ENCODE measurements at regions not wholly inside any gene's neighbourhood (a gene's known extent, or its start where the extent isn't known, plus 50 kb on each side); places are given as distances from the start of the nearest gene placed in this dataset.
"Not testable (repeated sequence)": the region's sequence is repeated elsewhere in the genome, so short reads cannot be mapped to it uniquely, and the experiment has no call there.

GRCh38 chr6:153488267-153488666 is 357.2 kb upstream of the RGS17 start:
- Histone ChIP-seq H3K4me1 (ENCODE audit: control insufficient read depth, insufficient read depth, low read length) (no peaks in the 10 kb centered on the region), H3K9me3 (ENCODE audit: control insufficient read depth, low read length) (no peaks in the 10 kb centered on the region), H3K27me3 (ENCODE audit: control insufficient read depth, insufficient read depth) (no peaks in the 10 kb centered on the region), H3K4me3 (ENCODE audit: low read length) (no peak overlapping the region), H3K27ac (ENCODE audit: low read length) (no peak overlapping the region)
- ATAC-seq = no peak
- WGBS = 93% methylated on average over 1 of the region's 1 CpG
- no peak for DNase-seq
- intact Hi-C loops (cut with DNase I) = no loop called here

GRCh38 chr6:153485072-153485471 is 354.0 kb upstream of the RGS17 start:
- no peaks in the 10 kb centered on the region for H3K4me1 ChIP-seq (ENCODE audit: control insufficient read depth, insufficient read depth, low read length)
- 32% methylated on average over 1 of the region's 1 CpG for WGBS
- ATAC-seq (no peak), DNase-seq (no peak)
- intact Hi-C loops (cut with DNase I) = no loop called here
- no peak overlapping the region for H3K27ac ChIP-seq (ENCODE audit: low read length)
- H3K4me3 ChIP-seq (ENCODE audit: low read length) = no peak overlapping the region
- no peaks in the 10 kb centered on the region for H3K27me3 ChIP-seq (ENCODE audit: control insufficient read depth, insufficient read depth)
- H3K9me3 ChIP-seq (ENCODE audit: control insufficient read depth, low read length) = no peaks in the 10 kb centered on the region

GRCh38 chr6:153484056-153484455 is 353.0 kb upstream of the RGS17 start:
- no peaks in the 10 kb centered on the region for H3K27me3 ChIP-seq (ENCODE audit: control insufficient read depth, insufficient read depth)
- WGBS = 85% methylated on average over 1 of the region's 1 CpG
- ATAC-seq = no peak
- H3K4me1 ChIP-seq (ENCODE audit: control insufficient read depth, insufficient read depth, low read length) = no peaks in the 10 kb centered on the region
- no peak overlapping the region for H3K27ac ChIP-seq (ENCODE audit: low read length)
- intact Hi-C loops (cut with DNase I) = no loop called here
- no peak overlapping the region for H3K4me3 ChIP-seq (ENCODE audit: low read length)
- DNase-seq = no peak
- H3K9me3 ChIP-seq (ENCODE audit: control insufficient read depth, low read length) = no peaks in the 10 kb centered on the region

GRCh38 chr6:153476243-153476642 is 345.2 kb upstream of the RGS17 start:
- no peak overlapping the region for H3K4me3 ChIP-seq (ENCODE audit: low read length)
- no peak overlapping the region for H3K27ac ChIP-seq (ENCODE audit: low read length)
- H3K9me3 ChIP-seq (ENCODE audit: control insufficient read depth, low read length) = no peaks in the 10 kb centered on the region
- intact Hi-C loops (cut with DNase I) = no loop called here
- no peak for ATAC-seq
- no peaks in the 10 kb centered on the region for H3K27me3 ChIP-seq (ENCODE audit: control insufficient read depth, insufficient read depth)
- 85% methylated on average over 6 of the region's 6 CpGs for WGBS
- no peaks in the 10 kb centered on the region for H3K4me1 ChIP-seq (ENCODE audit: control insufficient read depth, insufficient read depth, low read length)
- no peak for DNase-seq

- no peak for ATAC-seq
These were observed 334.0 kb upstream of the RGS17 start for GRCh38 chr6:153465050-153465449.

GRCh38 chr6:153449279-153449678 is 318.2 kb upstream of the RGS17 start:
- Histone ChIP-seq H3K27me3 (ENCODE audit: control insufficient read depth, insufficient read depth) (no peaks in the 10 kb centered on the region), H3K9me3 (ENCODE audit: control insufficient read depth, low read length) (no peaks in the 10 kb centered on the region), H3K4me3 (ENCODE audit: low read length) (no peak overlapping the region), H3K4me1 (ENCODE audit: control insufficient read depth, insufficient read depth, low read length) (no peaks in the 10 kb centered on the region), H3K27ac (ENCODE audit: low read length) (no peak overlapping the region)
- intact Hi-C loops (cut with DNase I) = no loop called here
- no peak for ATAC-seq
- DNase-seq = no peak

More at GRCh38 chr6:153465050-153465449, 334.0 kb upstream of the RGS17 start:
- H3K4me1 ChIP-seq (ENCODE audit: control insufficient read depth, insufficient read depth, low read length) = no peaks in the 10 kb centered on the region
- no peak for DNase-seq
- H3K9me3 ChIP-seq (ENCODE audit: control insufficient read depth, low read length) = no peaks in the 10 kb centered on the region
- no peak overlapping the region for H3K4me3 ChIP-seq (ENCODE audit: low read length)
- no peaks in the 10 kb centered on the region for H3K27me3 ChIP-seq (ENCODE audit: control insufficient read depth, insufficient read depth)
- no peak overlapping the region for H3K27ac ChIP-seq (ENCODE audit: low read length)
- intact Hi-C loops (cut with DNase I) = no loop called here
- 75% methylated on average over 2 of the region's 2 CpGs for WGBS

GRCh38 chr6:153442749-153443148 is 311.7 kb upstream of the RGS17 start:
- WGBS = 80% methylated on average over 2 of the region's 2 CpGs
- not testable (repeated sequence) for H3K27me3 ChIP-seq (ENCODE audit: control insufficient read depth, insufficient read depth); ATAC-seq

GRCh38 chr6:153442096-153442495 is 311.0 kb upstream of the RGS17 start:
- H3K27me3 ChIP-seq (ENCODE audit: control insufficient read depth, insufficient read depth) = no peaks in the 10 kb centered on the region
- no peak overlapping the region for H3K4me3 ChIP-seq (ENCODE audit: low read length)
- WGBS = 23% methylated on average over 2 of the region's 2 CpGs
- H3K27ac ChIP-seq (ENCODE audit: low read length) = no peak overlapping the region
- H3K9me3 ChIP-seq (ENCODE audit: control insufficient read depth, low read length) = no peaks in the 10 kb centered on the region
- H3K4me1 ChIP-seq (ENCODE audit: control insufficient read depth, insufficient read depth, low read length) = no peaks in the 10 kb centered on the region
- intact Hi-C loops (cut with DNase I) = no loop called here
- DNase-seq (no peak), ATAC-seq (no peak)

More at GRCh38 chr6:153442749-153443148, 311.7 kb upstream of the RGS17 start:
- H3K9me3 ChIP-seq (ENCODE audit: control insufficient read depth, low read length); H3K4me1 ChIP-seq (ENCODE audit: control insufficient read depth, insufficient read depth, low read length); intact Hi-C loops (cut with DNase I); H3K4me3 ChIP-seq (ENCODE audit: low read length); H3K27ac ChIP-seq (ENCODE audit: low read length); DNase-seq: not testable (repeated sequence)

GRCh38 chr6:153437193-153437592 is 306.1 kb upstream of the RGS17 start:
- ATAC-seq (no peak), DNase-seq (no peak)
- Histone ChIP-seq H3K4me1 (ENCODE audit: control insufficient read depth, insufficient read depth, low read length) (no peaks in the 10 kb centered on the region), H3K27ac (ENCODE audit: low read length) (no peak overlapping the region), H3K27me3 (ENCODE audit: control insufficient read depth, insufficient read depth) (no peaks in the 10 kb centered on the region), H3K9me3 (ENCODE audit: control insufficient read depth, low read length) (no peaks in the 10 kb centered on the region), H3K4me3 (ENCODE audit: low read length) (no peak overlapping the region)
- 19% methylated on average over 3 of the region's 3 CpGs for WGBS
- intact Hi-C loops (cut with DNase I) = no loop called here

GRCh38 chr6:153436351-153436750 is 305.3 kb upstream of the RGS17 start:
- Histone ChIP-seq H3K27ac (ENCODE audit: low read length) (no peak overlapping the region), H3K9me3 (ENCODE audit: control insufficient read depth, low read length) (no peaks in the 10 kb centered on the region), H3K27me3 (ENCODE audit: control insufficient read depth, insufficient read depth) (no peaks in the 10 kb centered on the region), H3K4me1 (ENCODE audit: control insufficient read depth, insufficient read depth, low read length) (no peaks in the 10 kb centered on the region), H3K4me3 (ENCODE audit: low read length) (no peak overlapping the region)
- WGBS = 53% methylated on average over 5 of the region's 5 CpGs
- ATAC-seq (no peak), DNase-seq (no peak)
- intact Hi-C loops (cut with DNase I) = no loop called here

GRCh38 chr6:153435787-153436186 is 304.7 kb upstream of the RGS17 start:
- intact Hi-C loops (cut with DNase I) = no loop called here
- Histone ChIP-seq H3K27ac (ENCODE audit: low read length) (no peak overlapping the region), H3K9me3 (ENCODE audit: control insufficient read depth, low read length) (no peaks in the 10 kb centered on the region), H3K27me3 (ENCODE audit: control insufficient read depth, insufficient read depth) (no peaks in the 10 kb centered on the region), H3K4me1 (ENCODE audit: control insufficient read depth, insufficient read depth, low read length) (no peaks in the 10 kb centered on the region), H3K4me3 (ENCODE audit: low read length) (no peak overlapping the region)
- ATAC-seq (no peak), DNase-seq (no peak)

- no peaks in the 10 kb centered on the region for H3K27me3 ChIP-seq (ENCODE audit: control insufficient read depth, insufficient read depth)
- H3K4me1 ChIP-seq (ENCODE audit: control insufficient read depth, insufficient read depth, low read length) = no peaks in the 10 kb centered on the region
- no peak for ATAC-seq
- 65% methylated on average over 2 of the region's 2 CpGs for WGBS
- H3K4me3 ChIP-seq (ENCODE audit: low read length) = no peak overlapping the region
- no peaks in the 10 kb centered on the region for H3K9me3 ChIP-seq (ENCODE audit: control insufficient read depth, low read length)
- no peak overlapping the region for H3K27ac ChIP-seq (ENCODE audit: low read length)
- no peak for DNase-seq
- intact Hi-C loops (cut with DNase I) = no loop called here
These were observed 294.5 kb upstream of the RGS17 start for GRCh38 chr6:153425536-153425935.
